Lower leg skin (tissue), 4 donors: ENCODE measurements at regions not wholly inside any gene's neighbourhood (a gene's known extent, or its start where the extent isn't known, plus 50 kb on each side); places are given as distances from the start of the nearest gene placed in this dataset.

Source experiments
- DNase-seq, 2 donors: peaks; one replicate each; pipeline ENCODE4 v3.0.0-alpha.2; 2019; ENCODE audit warnings: low spot score in 2 of 2
- H3K4me3 ChIP-seq: fragments of 200-600 bp; sonication (generic); 2 replicates; pipeline ENCODE4 v1.5.1; 2017; ENCODE audit warnings: mild to moderate bottlenecking, low read depth; ENCODE audit not compliant: poor library complexity, severe bottlenecking
- CTCF ChIP-seq, 3 donors: fragments of 450-650 bp; IDR thresholded peaks; one replicate each; pipeline ENCODE4 v1.5.1; 2016; ENCODE audit warnings: antibody characterized with exemption in 3 of 3, mild to moderate bottlenecking in 3 of 3, moderate library complexity in 2 of 3
- POLR2A ChIP-seq, 2 donors: fragments of 450-650 bp; IDR thresholded peaks; one replicate each; pipeline ENCODE4 v1.6.1; 2016 to 2017; ENCODE audit warnings: antibody characterized with exemption in 2 of 2, mild to moderate bottlenecking in 1 of 2, moderate library complexity in 1 of 2
- WGBS, 2 donors: methylation state at CpG; one replicate each; pipeline ENCODE4 v1.1.5; 2018; 5-methylcytosine and 5-hydroxymethylcytosine counted together
- intact Hi-C: fragments of 100-400 bp; cut with DNase I; formaldehyde crosslinking; loops from one replicate; pipeline ENCODE4 v1.15.0; 2023; ENCODE audit warnings: low total_unique reads

- DNase-seq, result no peak
- intact Hi-C loops, result no loop called here
- TF ChIP-seq POLR2A (IDR thresholded peaks at IDR 0.05) (no peak), CTCF (IDR thresholded peaks at IDR 0.05) (no peak)
- H3K4me3 ChIP-seq, result no peak overlapping the region
- 71 to 75% methylated on average over 4 of the region's 4 CpGs for WGBS, 2 donors
These were observed 732.6 kb upstream of the CHRM3 start for GRCh38 chr1:238653693-238654321.

- no peak overlapping the region for H3K4me3 ChIP-seq
- DNase-seq, result no peak
- intact Hi-C loops, result no loop called here
- TF ChIP-seq POLR2A (IDR thresholded peaks at IDR 0.05) (no peak), CTCF (IDR thresholded peaks at IDR 0.05) (no peak)
- 74 to 86% methylated on average over 7 of the region's 7 CpGs for WGBS, 2 donors
These were observed 733.9 kb upstream of the CHRM3 start for GRCh38 chr1:238652346-238652968.

- intact Hi-C loops, result no loop called here
- no peak overlapping the region for H3K4me3 ChIP-seq
- DNase-seq, result no peak
- TF ChIP-seq POLR2A (IDR thresholded peaks at IDR 0.05), result no peak
- TF ChIP-seq CTCF (IDR thresholded peaks at IDR 0.05), result no peak
These were observed 737.2 kb upstream of the CHRM3 start for GRCh38 chr1:238649200-238649599.

- DNase-seq, result no peak
- H3K4me3 ChIP-seq, result no peak overlapping the region
- no peak for TF ChIP-seq CTCF (IDR thresholded peaks at IDR 0.05)
- 81 to 84% methylated on average over 4 of the region's 4 CpGs for whole genome bisulfite sequencing, 2 donors
- intact Hi-C loops, result no loop called here
These were observed 737.6 kb upstream of the CHRM3 start for GRCh38 chr1:238648751-238649150.

- DNase-seq, result no peak
- WGBS, 2 donors, result 75 to 79% methylated on average over 1 of the region's 1 CpG
- TF ChIP-seq POLR2A (IDR thresholded peaks at IDR 0.05) (no peak), CTCF (IDR thresholded peaks at IDR 0.05) (no peak)
- H3K4me3 ChIP-seq, result no peak overlapping the region
- intact Hi-C loops, result no loop called here
These were observed 738.1 kb upstream of the CHRM3 start for GRCh38 chr1:238648296-238648695.

- 25 to 28% methylated on average over 3 of the region's 3 CpGs for WGBS, 2 donors
- no peak for TF ChIP-seq CTCF (IDR thresholded peaks at IDR 0.05)
- no peak for TF ChIP-seq POLR2A (IDR thresholded peaks at IDR 0.05)
- intact Hi-C loops, result no loop called here
- H3K4me3 ChIP-seq, result no peak overlapping the region
- no peak for DNase-seq
These were observed 738.5 kb upstream of the CHRM3 start for GRCh38 chr1:238647877-238648276.
